KG1 (cell line): ENCODE measurements at regions not wholly inside any gene's neighbourhood (a gene's known extent, or its start where the extent isn't known, plus 50 kb on each side); places are given as distances from the start of the nearest gene placed in this dataset.

Experiments
- DNase-seq: peaks from one replicate; lab custom pipeline; 2025; lab: John Stamatoyannopoulos, UW

DNA sequence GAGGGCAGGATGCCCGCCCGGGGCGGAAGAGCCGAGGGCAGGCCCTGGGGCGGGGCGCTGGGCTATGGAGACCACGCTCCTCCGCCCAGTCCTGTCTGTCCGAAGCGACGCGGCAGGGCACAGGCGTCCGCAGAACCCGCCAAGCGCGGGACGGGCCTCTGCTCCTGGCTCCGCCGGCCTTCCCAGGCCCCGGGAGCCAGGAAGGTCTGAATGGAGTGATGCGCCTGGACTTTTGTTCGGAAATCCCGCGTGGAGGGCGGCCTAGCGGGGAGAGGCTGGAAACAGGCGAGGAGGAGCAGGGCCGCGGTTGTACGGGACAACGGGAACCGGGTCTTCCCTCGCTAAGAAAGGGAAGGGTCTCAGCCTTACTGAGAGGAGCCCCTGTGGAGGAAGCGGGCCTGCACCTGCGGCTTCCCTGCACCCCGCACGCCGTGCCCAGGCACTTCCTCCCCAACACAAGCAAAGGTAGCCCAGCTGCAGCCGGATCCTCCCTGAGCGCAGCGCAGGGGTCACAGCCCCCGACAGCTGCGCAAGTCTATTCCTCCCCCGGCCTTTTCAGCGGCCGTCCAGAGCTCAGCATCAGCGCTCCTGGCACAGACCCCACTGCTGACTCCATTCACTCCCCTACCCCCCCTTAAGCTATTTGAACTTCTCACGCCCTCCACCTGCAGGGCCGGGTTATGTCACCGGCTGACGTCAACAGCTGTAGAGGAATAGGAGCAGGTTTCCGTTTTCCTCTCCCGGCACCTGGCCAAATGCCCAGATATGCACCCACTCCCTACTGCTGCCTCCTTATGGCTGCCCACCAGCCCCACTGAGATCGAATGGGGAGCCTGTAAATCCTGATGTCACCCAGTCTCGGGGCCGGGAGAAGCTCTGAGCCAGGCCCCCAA, 143.2 kb upstream of the RET start:
- DNase-seq: no peak

DNA sequence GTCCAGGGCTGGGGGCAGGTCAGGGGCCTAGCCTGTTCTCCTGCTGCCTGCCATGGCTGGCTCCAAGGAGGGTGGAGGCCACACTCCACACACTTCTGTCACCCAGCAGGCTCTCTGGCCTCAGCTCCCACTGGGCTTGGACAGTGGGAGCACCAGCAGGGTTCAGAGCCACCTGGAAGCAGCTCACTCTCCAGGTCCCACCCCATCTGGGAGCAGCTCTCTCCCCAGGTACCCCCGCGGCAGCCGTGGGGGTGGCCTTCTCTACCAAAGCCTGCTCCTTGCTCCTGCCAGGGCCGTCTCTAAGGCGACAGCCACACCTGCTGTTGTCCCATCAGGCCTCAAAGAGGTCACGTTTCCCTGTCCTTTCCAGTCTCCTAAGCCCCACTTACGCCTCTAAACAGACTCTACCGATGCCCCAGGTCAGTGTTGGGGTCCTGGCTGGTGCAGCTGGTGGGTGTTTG, 142.5 kb upstream of the RET start:
- DNase-seq: no peak

DNA sequence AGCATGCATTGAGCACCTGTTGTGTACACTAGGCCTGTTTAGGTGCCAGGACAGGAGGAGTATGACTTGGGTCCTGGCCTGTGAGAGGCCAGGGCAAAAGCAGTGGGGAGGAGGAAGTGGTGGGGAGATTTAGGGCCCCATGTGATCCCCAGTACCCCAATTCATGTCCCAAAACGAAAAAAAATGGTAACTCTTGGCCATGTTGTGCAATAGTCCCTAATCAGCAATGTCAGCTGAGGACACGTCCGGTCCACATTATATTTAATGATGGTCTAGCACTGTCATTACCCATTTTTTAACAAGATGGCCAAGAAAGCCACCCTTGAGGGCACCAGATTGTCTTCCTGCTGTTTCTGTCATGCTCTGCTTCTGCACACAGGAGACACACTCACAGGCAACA, 142.0 kb upstream of the RET start:
- no peak for DNase-seq

DNA sequence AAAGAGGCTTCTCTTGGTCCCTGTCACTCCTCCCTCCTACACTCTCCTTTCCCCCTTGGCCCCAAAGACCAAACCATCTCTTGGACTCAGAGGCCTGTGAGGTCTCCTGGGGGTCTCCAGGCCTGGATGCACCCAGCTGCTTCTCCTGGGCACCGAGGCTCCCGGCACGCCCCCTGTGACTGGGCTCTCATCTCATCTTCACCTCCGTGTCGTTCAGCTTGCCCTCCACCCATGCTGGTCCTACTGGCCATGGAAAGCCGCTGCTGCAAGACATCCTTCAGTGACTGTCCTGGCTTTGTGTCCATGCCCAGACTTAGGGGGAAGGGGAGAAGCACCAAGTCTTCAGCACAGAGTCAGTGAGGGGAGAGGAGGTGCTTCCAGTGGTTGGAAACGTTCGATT, 141.4 kb upstream of the RET start:
- DNase-seq: no peak

DNA sequence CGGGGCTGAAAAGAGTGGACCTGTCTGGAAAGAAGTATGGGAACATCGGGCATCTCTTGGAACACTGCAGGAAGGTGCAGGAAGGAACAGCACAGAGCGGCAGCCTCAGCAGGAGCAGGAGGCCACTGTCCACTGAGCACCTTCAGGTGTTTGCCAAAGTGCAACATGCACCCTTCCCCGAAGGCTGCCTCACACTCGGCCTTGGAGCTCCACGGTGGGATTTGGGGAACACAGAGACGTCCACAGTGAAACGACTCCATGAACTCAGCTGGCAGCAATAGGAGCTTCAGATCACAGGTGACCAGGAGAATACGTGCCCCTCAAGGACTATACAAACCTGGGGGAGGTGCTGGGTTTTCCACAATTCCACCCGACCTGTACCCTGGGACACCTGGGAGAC, 140.3 kb upstream of the RET start:
- DNase-seq: no peak

DNA sequence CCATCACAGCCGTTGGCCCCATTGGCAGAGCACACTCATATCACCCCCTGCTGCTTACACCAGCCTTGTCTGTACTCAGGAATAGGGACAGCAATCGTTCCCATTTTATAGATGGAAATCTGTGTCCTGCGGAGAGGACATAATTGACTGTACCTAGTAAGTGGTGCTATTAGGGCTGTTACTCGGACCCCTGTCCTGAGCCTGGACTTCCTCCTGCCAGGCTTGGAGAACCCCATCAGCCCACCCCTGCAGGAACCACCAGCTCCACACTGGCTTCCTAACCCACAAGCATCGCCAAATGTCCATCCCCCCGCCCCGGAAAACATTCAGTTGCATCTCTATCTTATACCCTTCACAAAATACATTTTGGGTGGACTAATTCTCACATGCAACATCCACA, 139.8 kb upstream of the RET start:
- DNase-seq: no peak

DNA sequence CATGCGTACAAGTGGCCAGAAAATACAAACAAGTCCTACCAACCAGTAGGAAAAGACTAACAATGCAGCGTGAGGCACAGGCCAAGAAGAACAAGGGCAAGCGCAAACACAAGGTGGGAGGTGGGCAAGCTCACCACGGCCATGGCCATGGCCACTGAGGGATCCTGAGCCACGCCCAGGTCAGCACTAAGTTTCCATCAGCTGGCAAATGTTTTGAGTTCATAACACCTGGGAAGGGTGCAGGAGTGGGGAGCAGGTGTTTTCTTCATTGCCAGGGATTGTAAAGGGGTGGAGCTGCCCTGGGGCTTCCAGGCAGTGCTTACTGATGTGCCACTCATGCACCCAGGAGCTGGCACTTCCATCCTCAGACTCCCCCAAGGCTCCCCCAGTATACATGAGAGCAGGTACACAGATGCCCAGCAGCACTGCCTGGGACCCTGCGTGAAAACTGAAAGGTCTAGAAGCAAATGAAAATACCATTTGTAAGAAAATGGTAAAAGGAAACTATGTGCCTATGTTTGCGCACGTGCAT, 139.2 kb upstream of the RET start:
- DNase-seq: no peak

DNA sequence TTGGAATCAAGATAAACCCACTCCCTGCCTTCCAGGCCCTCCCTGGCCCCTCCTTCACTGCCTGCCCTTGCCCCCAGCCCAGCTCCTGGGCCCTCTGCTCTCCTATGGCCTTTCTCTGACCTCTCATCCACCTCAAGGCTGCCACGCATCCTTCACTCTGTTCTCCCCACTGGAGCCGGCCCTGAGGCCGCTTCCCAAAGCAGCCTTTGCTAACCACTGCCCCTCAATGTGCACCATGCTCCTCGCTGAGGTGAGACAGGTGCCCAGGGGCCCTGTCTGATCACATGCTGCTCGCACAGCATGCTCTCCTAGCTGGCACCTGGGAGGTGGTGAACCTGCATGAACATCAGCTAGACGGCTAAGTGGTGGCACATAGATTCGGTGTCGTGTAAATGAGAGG, 138.5 kb upstream of the RET start:
- DNase-seq: no peak

DNA sequence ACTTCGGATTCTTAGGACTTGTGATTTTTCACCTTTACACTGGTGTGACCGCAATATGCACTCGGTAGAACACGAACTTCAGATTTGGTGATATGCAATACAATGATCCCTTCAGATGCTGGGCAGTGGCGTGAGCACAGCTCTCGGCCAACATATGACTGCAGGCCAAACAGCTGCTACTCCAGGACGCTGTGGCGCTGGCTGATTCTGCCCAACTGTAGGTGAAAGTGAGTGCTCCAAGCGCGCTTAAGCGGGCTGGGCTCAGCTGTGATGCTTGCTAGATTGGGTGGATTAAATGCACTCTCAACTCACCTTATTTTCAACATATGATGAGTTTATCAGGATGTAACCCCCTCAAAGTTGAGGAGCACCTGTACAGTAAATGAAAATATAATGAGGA, 137.6 kb upstream of the RET start:
- no peak for DNase-seq

DNA sequence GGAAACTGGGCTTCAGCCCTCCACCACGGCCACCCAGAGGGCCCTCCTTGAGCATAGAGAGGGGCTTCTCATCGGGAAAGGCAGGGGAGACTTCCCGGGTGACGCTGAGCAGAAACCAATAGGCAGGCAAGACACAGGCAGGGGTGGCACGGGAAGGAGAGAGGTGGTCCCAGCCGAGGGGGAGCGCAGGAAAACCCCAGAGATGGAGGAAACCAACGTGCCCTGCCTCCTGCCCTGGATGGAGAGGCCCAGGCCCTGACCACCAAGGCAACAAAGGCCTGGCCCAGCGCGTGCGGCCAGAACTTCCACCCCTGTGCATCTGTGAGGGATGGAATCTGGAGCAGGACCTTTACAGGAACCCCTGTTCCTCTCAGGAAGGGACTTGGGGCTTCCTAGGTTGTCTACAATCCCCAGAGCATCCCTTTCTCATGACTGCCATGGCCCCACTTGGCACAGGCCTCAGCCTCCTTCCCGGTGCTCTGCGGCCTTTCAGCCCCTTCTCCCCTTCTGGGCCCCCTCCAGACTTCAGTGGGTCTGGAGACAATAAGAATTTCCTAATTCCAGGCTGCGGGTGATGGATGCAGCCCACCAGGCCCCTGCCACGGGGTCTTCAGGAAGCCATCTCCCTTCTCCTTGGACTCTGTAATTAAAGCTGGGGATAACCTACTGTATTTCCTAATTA, 137.0 kb upstream of the RET start:
- DNase-seq: no peak

DNA sequence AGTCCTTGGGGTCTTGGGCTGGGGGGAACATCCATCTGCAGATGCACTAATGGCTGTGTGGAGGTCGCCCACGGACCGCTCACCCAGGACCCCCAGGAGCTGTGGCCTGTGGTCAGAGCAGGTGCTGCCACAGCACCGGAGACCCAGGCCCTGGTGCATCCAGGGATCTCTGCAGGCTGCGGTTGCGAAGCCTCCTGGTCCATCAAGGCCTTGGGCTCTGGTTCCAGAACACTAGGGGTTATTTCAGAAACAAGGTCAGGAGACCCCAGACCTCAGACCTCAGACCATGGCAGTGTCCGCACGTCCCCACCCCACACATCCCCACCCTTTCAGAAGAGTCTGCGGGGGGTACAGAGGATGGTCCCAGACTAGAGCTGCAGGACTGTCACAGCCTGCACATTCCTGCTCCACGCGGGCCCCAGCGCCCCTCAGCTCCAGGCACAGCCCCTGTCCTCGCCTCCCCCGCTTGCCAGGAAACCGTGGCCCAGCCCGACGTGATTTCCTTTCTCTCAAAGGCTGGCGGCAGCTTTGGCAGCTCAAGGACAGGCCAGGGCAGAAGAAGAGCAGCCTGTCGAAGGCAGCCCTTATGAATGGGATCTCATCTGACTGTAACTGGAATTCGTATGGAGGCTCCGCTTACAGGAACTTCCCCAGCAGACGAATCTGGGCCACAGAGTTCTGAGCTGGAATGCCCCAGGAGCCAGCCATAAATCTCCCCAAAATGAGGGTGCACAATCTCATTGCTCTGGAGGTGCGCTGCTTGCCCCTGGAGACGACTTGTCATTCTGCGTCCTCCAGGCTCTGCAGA, 136.2 kb upstream of the RET start:
- DNase-seq: no peak

DNA sequence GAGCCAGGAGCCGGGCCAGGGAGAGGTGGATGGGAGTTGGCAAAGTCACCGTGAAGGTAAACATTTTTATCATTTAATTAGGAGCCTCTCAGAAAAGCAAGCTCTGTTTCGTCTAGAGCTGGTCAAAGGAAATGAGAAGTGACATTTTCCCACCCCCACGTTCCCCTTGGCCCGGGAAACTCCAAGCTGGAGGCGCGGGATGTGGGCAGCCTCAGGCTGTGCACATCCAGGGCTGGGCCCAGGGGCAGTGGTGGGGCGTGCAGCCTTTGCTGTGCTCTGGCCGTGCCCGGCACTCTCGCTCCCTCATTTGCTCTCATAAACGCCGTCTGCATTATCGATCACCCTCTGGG, 135.6 kb upstream of the RET start:
- DNase-seq: no peak

DNA sequence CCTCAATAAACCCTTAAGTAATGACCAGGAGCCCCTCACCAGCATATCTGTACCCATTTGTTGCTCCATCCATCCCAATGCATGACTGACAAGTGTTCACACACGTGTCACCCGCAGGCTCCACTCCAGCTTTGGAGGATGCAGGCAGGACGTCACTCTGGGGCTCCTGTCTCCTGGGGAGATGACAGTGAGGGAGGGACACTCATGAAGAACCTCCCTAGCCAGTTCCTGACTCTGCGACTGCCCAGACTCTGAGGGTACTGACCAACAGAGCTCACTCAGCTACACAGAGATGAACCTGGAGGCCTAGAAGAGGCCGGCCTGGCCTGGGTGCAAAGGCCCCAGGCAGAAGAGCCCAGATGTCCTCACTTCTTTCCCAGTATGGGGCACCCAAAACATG, 135.1 kb upstream of the RET start:
- DNase-seq: no peak

DNA sequence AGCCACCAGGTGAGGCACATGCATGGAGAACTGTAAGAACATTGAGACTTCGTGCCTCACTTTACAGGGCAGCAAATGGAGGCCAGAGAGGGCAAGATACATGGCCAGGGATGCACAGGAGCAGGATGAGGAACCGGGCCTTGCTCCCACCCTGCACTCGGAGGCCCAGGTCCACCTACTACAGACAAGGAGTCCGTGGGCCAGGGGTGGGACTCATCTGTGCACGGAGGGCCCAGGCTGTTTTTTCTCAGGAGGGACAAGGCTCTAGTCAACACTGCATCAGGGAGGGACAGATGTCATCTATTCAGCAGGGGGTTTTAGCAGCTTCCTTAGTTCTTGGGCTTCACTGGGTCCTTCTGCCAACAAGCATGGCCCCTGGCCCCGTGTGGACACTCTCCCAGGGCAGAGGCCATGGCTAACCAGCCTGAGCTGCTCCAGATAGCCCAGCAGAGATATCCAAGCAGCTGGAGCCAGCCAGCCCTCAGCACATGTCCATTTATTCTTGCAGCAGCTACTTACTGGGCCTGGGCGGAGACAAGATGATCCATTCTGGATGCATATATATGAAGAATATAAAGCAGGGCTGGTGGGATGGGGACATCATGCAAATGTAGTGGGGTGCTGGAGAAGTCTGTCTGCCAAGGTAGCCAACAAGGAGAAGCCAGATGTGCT, 134.5 kb upstream of the RET start:
- DNase-seq: no peak

DNA sequence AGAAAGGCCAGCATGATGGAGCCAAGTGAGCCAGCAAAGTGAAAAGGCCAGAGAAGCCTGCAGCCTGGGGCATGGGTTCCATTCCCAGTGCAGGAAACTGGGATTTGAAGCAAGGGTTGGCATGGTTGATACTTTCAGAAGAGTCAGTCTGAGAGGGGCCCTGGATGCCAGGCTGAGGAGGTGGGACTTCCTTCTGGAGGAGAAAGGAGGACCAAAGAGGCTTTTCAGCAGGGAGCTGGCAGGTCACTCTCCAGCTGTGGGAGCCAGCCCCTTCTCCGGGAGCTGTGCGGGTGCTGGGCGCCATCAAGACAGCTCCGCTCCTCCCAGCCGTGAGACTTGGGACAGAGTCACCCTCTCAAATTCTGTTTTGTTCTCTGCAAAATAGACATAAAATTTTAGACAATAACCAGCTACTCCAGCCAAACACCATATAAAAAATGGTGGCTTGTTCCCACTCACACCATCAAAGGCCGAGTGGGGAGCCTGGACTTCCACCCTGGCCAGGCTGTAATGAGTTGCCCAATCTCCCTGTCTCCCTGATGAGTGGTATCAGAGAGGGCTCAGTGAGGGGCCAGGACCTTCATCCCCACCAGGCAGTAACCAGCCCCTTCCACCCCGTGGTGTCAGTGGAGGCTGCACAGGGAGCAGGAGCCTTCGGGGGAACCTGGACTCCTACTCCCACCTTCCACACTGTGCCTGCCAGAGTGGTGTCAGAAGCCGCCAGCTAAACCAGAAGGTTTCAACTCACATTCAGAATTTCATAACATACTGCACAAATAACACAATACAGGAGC, 133.6 kb upstream of the RET start:
- no peak for DNase-seq

DNA sequence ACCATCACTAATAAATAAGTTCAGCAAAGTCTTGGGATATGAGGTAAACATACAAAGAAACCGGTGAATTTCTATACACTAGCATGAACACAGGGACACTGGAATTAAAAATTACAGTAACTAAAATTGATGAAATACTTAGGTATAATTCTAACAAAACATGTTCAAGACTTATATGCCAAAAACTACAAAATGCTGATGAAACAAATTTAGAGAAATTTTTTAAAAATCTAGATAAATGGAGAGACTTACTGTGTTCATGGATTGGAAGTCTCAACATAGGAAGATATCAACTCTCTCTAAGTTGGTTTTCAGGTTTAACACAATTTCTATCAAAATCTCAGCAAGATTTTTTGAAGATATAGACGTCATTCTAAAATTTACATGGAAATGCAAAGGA, 128.8 kb upstream of the RET start:
- DNase-seq: no peak

DNA sequence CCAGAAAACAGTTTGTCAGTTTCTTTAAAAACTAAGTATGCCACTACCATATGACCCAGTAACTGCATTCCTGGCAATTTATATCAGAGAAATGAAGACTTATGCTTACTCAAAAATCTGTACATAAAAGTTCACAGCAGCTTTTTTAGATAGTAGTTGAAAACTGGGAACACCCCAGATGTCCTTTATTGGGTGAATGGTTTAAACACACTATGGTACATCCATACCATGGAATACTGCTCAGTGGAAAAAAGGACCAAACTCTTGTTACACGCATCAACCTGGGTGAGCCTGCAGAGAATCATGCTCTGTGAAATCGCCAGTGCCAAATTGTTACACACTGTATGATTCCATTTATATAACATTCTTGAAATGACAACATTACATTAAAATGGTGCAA, 127.6 kb upstream of the RET start:
- no peak for DNase-seq

DNA sequence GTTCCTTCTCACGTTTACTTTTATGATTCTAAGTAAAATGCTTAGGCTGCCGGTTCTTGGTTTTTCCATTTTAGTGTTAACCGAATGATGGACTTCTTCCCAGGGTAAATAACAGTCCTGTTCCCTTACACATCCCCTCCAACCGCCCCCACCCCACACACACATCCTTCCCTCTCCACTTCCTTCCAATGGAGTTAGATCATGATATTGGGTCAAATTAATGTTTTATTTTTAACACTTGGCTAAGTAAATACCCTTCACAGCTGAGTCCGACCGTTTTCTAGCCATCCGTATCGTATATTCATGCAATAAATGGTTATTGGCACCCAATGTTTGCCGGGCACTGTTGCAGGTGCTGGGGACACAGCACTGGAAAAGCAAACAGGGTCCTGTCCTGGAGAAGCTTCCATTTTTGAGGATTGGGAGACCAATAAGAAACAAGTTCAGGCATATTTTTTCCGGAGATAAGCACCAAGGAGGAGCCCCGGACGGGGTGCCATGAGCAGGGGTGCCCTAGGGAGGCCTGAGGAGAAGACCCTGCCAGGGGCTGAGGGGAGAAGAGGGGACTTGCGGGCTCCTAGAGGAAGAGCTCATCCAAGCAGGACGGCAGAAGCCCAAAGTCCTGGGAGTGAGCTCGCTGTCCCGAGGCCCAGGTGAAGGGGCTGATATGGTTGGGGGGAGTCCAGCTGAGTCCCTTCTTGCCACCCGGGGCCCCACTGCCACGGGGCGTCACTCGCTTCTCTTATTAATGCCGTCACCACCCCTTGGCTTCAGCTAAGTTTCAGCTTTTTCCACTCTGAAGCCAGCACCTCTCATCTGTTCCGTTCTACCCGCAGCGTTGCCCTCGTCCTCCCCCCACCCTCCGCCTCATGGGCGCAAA, 126.0 kb upstream of the RET start:
- no peak for DNase-seq

DNA sequence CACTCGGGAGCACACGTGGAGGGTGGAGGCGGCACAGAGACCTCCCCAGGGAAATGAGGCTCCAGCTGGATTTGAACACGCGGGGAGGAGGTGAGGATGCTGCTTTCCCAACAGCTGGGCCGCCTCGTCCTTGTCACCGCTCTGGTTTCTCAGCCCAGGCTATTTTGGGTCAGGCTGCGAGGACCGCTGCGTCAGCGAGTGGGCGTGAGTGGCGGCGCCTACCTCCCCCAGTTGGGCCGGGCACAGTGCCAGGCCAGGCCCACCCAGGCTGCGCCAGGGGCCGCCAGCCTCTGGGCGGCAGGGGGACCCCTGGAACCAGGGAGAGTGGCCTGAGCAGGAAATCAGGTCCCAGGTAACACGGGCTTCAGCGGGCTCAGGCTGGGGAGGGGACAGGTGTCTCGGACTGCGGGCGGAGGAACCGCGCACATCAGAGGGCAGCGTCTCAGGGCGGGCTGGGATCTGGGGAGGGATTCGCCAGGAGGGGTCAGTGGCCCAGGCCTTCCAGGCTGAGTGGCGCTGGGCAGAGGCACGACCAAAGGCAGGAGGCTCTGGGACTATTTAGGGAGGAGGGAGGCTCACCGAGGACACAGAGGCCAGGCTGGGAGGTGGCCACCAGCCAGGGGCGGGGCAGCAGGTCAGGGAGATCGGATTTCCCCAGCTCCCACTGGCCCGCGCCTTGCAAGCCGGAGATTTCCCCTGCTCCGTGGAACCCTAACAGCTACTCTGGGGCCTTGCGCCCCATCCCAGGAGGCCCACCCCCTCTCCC, 125.2 kb upstream of the RET start:
- DNase-seq: no peak
